ENCODE measurements at regions not wholly inside any gene's neighbourhood (a gene's known extent, or its start where the extent isn't known, plus 50 kb on each side); places are given as distances from the start of the nearest gene placed in this dataset.

DNA sequence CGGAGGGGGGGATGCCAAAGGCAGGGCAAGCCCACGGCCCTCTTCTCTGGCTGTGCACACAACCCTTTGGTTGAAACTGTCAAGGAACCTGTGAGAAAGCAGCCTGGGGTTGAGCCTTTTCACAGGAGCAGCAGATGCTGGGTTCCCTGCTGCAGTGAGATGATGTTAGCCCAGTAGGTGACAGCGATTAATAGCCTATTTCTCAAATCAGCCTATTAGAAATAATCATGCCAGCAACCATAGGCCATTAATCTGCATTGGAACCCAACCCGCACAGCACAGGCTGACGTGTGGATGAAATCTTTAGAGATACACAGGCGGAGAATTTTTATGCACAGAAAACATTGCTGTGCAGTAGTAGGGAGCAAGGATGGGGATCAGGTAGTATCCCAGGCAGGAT lies 637.5 kb downstream of the AJAP1 start:
- TF ChIP-seq, protein P1, sequence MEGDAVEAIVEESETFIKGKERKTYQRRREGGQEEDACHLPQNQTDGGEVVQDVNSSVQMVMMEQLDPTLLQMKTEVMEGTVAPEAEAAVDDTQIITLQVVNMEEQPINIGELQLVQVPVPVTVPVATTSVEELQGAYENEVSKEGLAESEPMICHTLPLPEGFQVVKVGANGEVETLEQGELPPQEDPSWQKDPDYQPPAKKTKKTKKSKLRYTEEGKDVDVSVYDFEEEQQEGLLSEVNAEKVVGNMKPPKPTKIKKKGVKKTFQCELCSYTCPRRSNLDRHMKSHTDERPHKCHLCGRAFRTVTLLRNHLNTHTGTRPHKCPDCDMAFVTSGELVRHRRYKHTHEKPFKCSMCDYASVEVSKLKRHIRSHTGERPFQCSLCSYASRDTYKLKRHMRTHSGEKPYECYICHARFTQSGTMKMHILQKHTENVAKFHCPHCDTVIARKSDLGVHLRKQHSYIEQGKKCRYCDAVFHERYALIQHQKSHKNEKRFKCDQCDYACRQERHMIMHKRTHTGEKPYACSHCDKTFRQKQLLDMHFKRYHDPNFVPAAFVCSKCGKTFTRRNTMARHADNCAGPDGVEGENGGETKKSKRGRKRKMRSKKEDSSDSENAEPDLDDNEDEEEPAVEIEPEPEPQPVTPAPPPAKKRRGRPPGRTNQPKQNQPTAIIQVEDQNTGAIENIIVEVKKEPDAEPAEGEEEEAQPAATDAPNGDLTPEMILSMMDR (IDR thresholded peaks at IDR 0.05): no peak
- TF ChIP-seq EZH2 (IDR thresholded peaks at IDR 0.05): no peak
- TF ChIP-seq EZH2phosphoT487 (IDR thresholded peaks at IDR 0.05): no peak

Measured in neural progenitor cell (in vitro differentiated cells).